Endothelial cell of umbilical vein (primary cell): ENCODE measurements at regions not wholly inside any gene's neighbourhood (a gene's known extent, or its start where the extent isn't known, plus 50 kb on each side); places are given as distances from the start of the nearest gene placed in this dataset.

Source experiments
- BruUV-seq: library from RNA; stranded (reverse); fragments of 400-500 nt; replicated peaks from 2 replicates; lab custom pipeline; 2021; lab: Mats Ljungman, UMichigan
- CTCF ChIA-PET: fragments of 300-600, 350-600 bp; sonication (Branson Sonifier 250); formaldehyde crosslinking; loops from one replicate; lab custom pipeline; 2021; ENCODE audit warnings: antibody characterized with exemption, inconsistent platforms; lab: Charles Lee
- POLR2A ChIA-PET: fragments of 300-600, 350-600 bp; sonication (Branson Sonifier 250); formaldehyde crosslinking; loops from one replicate; lab custom pipeline; 2021; ENCODE audit warnings: antibody characterized with exemption, inconsistent platforms; lab: Charles Lee
- DNase-seq: peaks from one replicate; pipeline ENCODE4 v3.0.0-alpha.2; 2011; ENCODE audit warnings: low read depth, low spot score
- FAIRE-seq: peaks from 2 replicates; lab custom pipeline; 2011; peaks lifted over from hg19 to GRCh38; lab: Jason Lieb, UNC
- H2AFZ ChIP-seq: 2 replicates; pipeline ENCODE4 v1.6.0; 2012; ENCODE audit warnings: low read depth, low read length, control low read depth, inconsistent platforms
- H3K27ac ChIP-seq: 2 replicates; pipeline ENCODE4 v1.5.1; 2011; ENCODE audit warnings: low read depth, mild to moderate bottlenecking, control low read depth, low read length, moderate library complexity; ENCODE audit not compliant: insufficient read depth
- H3K27me3 ChIP-seq, 2 experiments: 2 replicates each; pipeline versions ENCODE4 v1.6.0 to v1.6.1; 2011; ENCODE audit warnings: low read length in 2 of 2, mixed read lengths in 1 of 2; ENCODE audit not compliant: control insufficient read depth in 2 of 2, insufficient read depth in 2 of 2
- H3K36me3 ChIP-seq, 2 experiments: 2 replicates in 1 of 2; 3 replicates in 1 of 2; pipeline ENCODE4 v1.5.1; 2011; ENCODE audit warnings: low read length in 2 of 2, mild to moderate bottlenecking in 1 of 2, moderate library complexity in 1 of 2; ENCODE audit not compliant: control insufficient read depth in 2 of 2, insufficient read depth in 2 of 2; ENCODE audit errors: extremely low read depth in 1 of 2
- H3K4me1 ChIP-seq: 3 replicates; pipeline ENCODE4 v1.5.1; 2011; ENCODE audit warnings: mild to moderate bottlenecking, low read length; ENCODE audit not compliant: control insufficient read depth, insufficient read depth; ENCODE audit errors: extremely low read depth
- H3K4me2 ChIP-seq: 2 replicates; pipeline ENCODE4 v1.6.1; 2011; ENCODE audit warnings: low read length, control low read depth, mixed read lengths; ENCODE audit not compliant: insufficient read depth
- H3K4me3 ChIP-seq, 3 experiments: fragments of 200-600 bp in 1 of 3; sonication (generic), shearing (Covaris generic) in 1 of 3; replicated peaks in 1 of 3; 2 replicates each; pipeline ENCODE4 v1.5.1; 2011 to 2016; ENCODE audit warnings: control low read depth in 3 of 3, low read length in 3 of 3, mild to moderate bottlenecking in 2 of 3, inconsistent platforms in 1 of 3, low read depth in 1 of 3, moderate library complexity in 1 of 3; ENCODE audit not compliant: insufficient read depth in 1 of 3
- H3K79me2 ChIP-seq: 2 replicates; pipeline ENCODE4 v1.6.0; 2012; ENCODE audit warnings: low read length, inconsistent platforms; ENCODE audit not compliant: control insufficient read depth, insufficient read depth
- H3K9ac ChIP-seq: replicated peaks from 2 replicates; pipeline ENCODE3; 2011; ENCODE audit warnings: low read length, control low read depth; ENCODE audit not compliant: insufficient read depth; ENCODE audit errors: extremely low read depth
- H3K9me1 ChIP-seq: replicated peaks from 3 replicates; pipeline ENCODE4 v1.6.0; 2011; ENCODE audit warnings: mild to moderate bottlenecking, low read length; ENCODE audit not compliant: control insufficient read depth, insufficient read depth; ENCODE audit errors: extremely low read depth
- H3K9me3 ChIP-seq: replicated peaks from 2 replicates; pipeline ENCODE4 v1.5.1; 2012; ENCODE audit warnings: low read length, inconsistent platforms; ENCODE audit not compliant: control insufficient read depth, insufficient read depth
- H4K20me1 ChIP-seq: replicated peaks from 2 replicates; pipeline ENCODE3; 2011; ENCODE audit warnings: mild to moderate bottlenecking, low read length; ENCODE audit not compliant: control insufficient read depth, insufficient read depth; ENCODE audit errors: extremely low read depth
- EZH2 ChIP-seq: IDR thresholded peaks from 2 replicates; pipeline ENCODE4 v1.6.1; 2012; ENCODE audit warnings: borderline replicate concordance, low read depth, mild to moderate bottlenecking, moderate library complexity, low read length, inconsistent platforms; ENCODE audit not compliant: severe bottlenecking
- FOS ChIP-seq: IDR thresholded peaks from 2 replicates; pipeline ENCODE4 v1.6.1; 2011; ENCODE audit warnings: mild to moderate bottlenecking, low read length, moderate library complexity, borderline replicate concordance; ENCODE audit not compliant: insufficient read depth
- GATA2 ChIP-seq: IDR thresholded peaks from 2 replicates; pipeline ENCODE4 v1.7.0; 2011; ENCODE audit warnings: low read depth, mild to moderate bottlenecking, moderate library complexity, mixed read lengths, low read length; ENCODE audit not compliant: insufficient read length, insufficient read depth
- JUN ChIP-seq: IDR thresholded peaks from 2 replicates; pipeline ENCODE4 v1.6.1; 2011; ENCODE audit warnings: borderline replicate concordance, low read depth; ENCODE audit not compliant: insufficient read length, insufficient read depth
- MYC ChIP-seq: IDR thresholded peaks from one replicate; pipeline ENCODE4 v1.6.1; 2011; ENCODE audit warnings: mild to moderate bottlenecking, low read depth, low read length
- POLR2A ChIP-seq: IDR thresholded peaks from 2 replicates; pipeline ENCODE4 v1.6.1; 2012; ENCODE audit warnings: low read depth, mild to moderate bottlenecking, control low read depth, low read length
- POLR2AphosphoS5 ChIP-seq: IDR thresholded peaks from 2 replicates; pipeline ENCODE4 v1.6.1; 2012; ENCODE audit warnings: low read depth, mild to moderate bottlenecking, control low read depth, low read length, moderate library complexity; ENCODE audit not compliant: insufficient read depth
- dilution Hi-C: fragments of 300-500 bp; cut with MboI; formaldehyde crosslinking; loops from one replicate; pipeline ENCODE4 v1.15.0; 2019; ENCODE audit warnings: low sequenced_read_pairs; ENCODE audit not compliant: extremely low pct_ligation_motif_present
- intact Hi-C: fragments of 100-400 bp; cut with micrococcal nuclease; formaldehyde crosslinking; loops from one replicate; pipeline ENCODE4 v1.10.0; 2022
- TF ChIP-seq, protein P1 (sequence below): IDR thresholded peaks from 2 replicates; pipeline ENCODE4 v1.6.1; 2011; ENCODE audit not compliant: insufficient read depth, insufficient read length
- TF ChIP-seq, protein P2 (sequence below), 2 donors: IDR thresholded peaks; 1 replicate in 1 of 2; 2 replicates in 1 of 2; pipeline ENCODE4 v1.5.1; 2011; ENCODE audit warnings: low read length in 2 of 2, mild to moderate bottlenecking in 2 of 2, moderate library complexity in 2 of 2, control low read depth in 1 of 2, inconsistent platforms in 1 of 2, low read depth in 1 of 2; ENCODE audit not compliant: insufficient read depth in 1 of 2; ENCODE audit errors: extremely low read depth in 1 of 2

DNA sequence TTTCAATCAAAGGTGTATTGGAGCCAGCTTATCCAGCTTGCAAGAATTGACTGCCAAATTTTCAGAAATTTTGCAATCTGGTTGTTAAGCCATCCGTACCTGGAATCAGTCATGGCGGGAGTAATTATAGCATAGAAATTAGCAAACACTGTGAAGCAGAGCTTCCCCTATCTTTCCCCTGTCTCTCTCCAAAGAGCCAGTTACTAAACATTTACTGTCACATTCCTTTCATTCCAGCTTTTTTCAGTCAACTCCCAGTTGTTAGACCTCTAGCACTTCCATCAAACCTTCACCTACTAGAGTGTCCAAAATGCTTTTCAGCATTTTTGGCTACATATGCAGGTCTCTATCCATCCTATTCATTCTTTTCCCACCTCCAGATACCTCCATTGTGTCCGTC is 137.4 kb downstream of the MC4R start:
- no peaks in the 10 kb centered on the region for H3K4me1 ChIP-seq
- no TSS peak for BruUV-seq
- no peaks in the 10 kb centered on the region for H3K36me3 ChIP-seq
- no peak overlapping the region for H3K4me2 ChIP-seq
- H3K9me3 ChIP-seq: peaks cover 2% of the 10 kb centered on the region
- dilution Hi-C loops (no loop called here), intact Hi-C loops (no loop called here)
- DNase-seq (no peak), FAIRE-seq (no peak)
- H3K9ac ChIP-seq: no peak overlapping the region
- H3K9me1 ChIP-seq: no peaks in the 10 kb centered on the region
- POLR2A ChIA-PET: no interaction called here
- no peaks in the 10 kb centered on the region for H4K20me1 ChIP-seq
- H3K27ac ChIP-seq: no peak overlapping the region
- no peak overlapping the region for H2AFZ ChIP-seq
- no peaks in the 10 kb centered on the region for H3K79me2 ChIP-seq
- TF ChIP-seq, protein P1, sequence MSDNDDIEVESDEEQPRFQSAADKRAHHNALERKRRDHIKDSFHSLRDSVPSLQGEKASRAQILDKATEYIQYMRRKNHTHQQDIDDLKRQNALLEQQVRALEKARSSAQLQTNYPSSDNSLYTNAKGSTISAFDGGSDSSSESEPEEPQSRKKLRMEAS: no peak
- TF ChIP-seq JUN (no peak), POLR2AphosphoS5 (no peak), POLR2A (no peak), MYC (no peak), FOS (no peak), GATA2 (no peak), EZH2 (no peak)
- TF ChIP-seq, protein P2, sequence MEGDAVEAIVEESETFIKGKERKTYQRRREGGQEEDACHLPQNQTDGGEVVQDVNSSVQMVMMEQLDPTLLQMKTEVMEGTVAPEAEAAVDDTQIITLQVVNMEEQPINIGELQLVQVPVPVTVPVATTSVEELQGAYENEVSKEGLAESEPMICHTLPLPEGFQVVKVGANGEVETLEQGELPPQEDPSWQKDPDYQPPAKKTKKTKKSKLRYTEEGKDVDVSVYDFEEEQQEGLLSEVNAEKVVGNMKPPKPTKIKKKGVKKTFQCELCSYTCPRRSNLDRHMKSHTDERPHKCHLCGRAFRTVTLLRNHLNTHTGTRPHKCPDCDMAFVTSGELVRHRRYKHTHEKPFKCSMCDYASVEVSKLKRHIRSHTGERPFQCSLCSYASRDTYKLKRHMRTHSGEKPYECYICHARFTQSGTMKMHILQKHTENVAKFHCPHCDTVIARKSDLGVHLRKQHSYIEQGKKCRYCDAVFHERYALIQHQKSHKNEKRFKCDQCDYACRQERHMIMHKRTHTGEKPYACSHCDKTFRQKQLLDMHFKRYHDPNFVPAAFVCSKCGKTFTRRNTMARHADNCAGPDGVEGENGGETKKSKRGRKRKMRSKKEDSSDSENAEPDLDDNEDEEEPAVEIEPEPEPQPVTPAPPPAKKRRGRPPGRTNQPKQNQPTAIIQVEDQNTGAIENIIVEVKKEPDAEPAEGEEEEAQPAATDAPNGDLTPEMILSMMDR (IDR thresholded peaks at IDR 0.05; ENCODE audit: extremely low read depth in 1 of 2, insufficient read depth in 1 of 2, low read depth in 1 of 2, low read length in 2 of 2): no peak
- CTCF ChIA-PET: no interaction called here
- no peaks in the 10 kb centered on the region for H3K27me3 ChIP-seq
- H3K4me3 ChIP-seq: no peak overlapping the region
